Cortex of kidney (tissue), 1 donor: ENCODE measurements at regions not wholly inside any gene's neighbourhood (a gene's known extent, or its start where the extent isn't known, plus 50 kb on each side); places are given as distances from the start of the nearest gene placed in this dataset.
"Not testable (repeated sequence)": the region's sequence is repeated elsewhere in the genome, so short reads cannot be mapped to it uniquely, and the experiment has no call there.

ENCODE experiments used
- DNase-seq: peaks from one replicate; lab custom pipeline; 2025; lab: John Stamatoyannopoulos, UW

GRCh38 chr20:26120920-26121319, 424.3 kb upstream of the ZNF337 start:
- DNase-seq = not testable (repeated sequence)

GRCh38 chr20:26094498-26094897, 397.8 kb upstream of the ZNF337 start:
- DNase-seq = not testable (repeated sequence)

- DNase-seq = not testable (repeated sequence)
Measured at GRCh38 chr20:26091921-26092320, 395.3 kb upstream of the ZNF337 start.

GRCh38 chr20:26086195-26086594, 389.5 kb upstream of the ZNF337 start:
- not testable (repeated sequence) for DNase-seq

GRCh38 chr20:26073972-26074371, 377.3 kb upstream of the ZNF337 start:
- not testable (repeated sequence) for DNase-seq

- DNase-seq = not testable (repeated sequence)
Measured at GRCh38 chr20:26059324-26059723, 362.7 kb upstream of the ZNF337 start.

GRCh38 chr20:26058446-26058845, 361.8 kb upstream of the ZNF337 start:
- DNase-seq = not testable (repeated sequence)

- not testable (repeated sequence) for DNase-seq
Measured at GRCh38 chr20:26057135-26057752, 360.6 kb upstream of the ZNF337 start.

- not testable (repeated sequence) for DNase-seq
Measured at GRCh38 chr20:26025792-26026191, 329.1 kb upstream of the ZNF337 start.

- not testable (repeated sequence) for DNase-seq
Measured at GRCh38 chr20:26010942-26011276, 314.3 kb upstream of the ZNF337 start.

- DNase-seq = not testable (repeated sequence)
Measured at GRCh38 chr20:26010224-26010941, 313.7 kb upstream of the ZNF337 start.

- not testable (repeated sequence) for DNase-seq
Measured at GRCh38 chr20:26009402-26010223, 313.0 kb upstream of the ZNF337 start.

GRCh38 chr20:26008026-26008425, 311.4 kb upstream of the ZNF337 start:
- not testable (repeated sequence) for DNase-seq

- DNase-seq = not testable (repeated sequence)
Measured at GRCh38 chr20:26006164-26006563, 309.5 kb upstream of the ZNF337 start.

GRCh38 chr20:26003959-26004358, 307.3 kb upstream of the ZNF337 start:
- DNase-seq = not testable (repeated sequence)

- not testable (repeated sequence) for DNase-seq
Measured at GRCh38 chr20:25997367-25998038, 300.9 kb upstream of the ZNF337 start.

- DNase-seq = no peak
Measured at GRCh38 chr20:25992146-25992545, 295.5 kb upstream of the ZNF337 start.

- DNase-seq = no peak
Measured at GRCh38 chr20:25991756-25992130, 295.1 kb upstream of the ZNF337 start.

GRCh38 chr20:25991051-25991755, 294.6 kb upstream of the ZNF337 start:
- DNase-seq = no peak

GRCh38 chr20:25989686-25990085, 293.0 kb upstream of the ZNF337 start:
- DNase-seq = not testable (repeated sequence)

- no peak for DNase-seq
Measured at GRCh38 chr20:25989196-25989595, 292.5 kb upstream of the ZNF337 start.
